ENCODE measurements at regions not wholly inside any gene's neighbourhood (a gene's known extent, or its start where the extent isn't known, plus 50 kb on each side); places are given as distances from the start of the nearest gene placed in this dataset.

DNA sequence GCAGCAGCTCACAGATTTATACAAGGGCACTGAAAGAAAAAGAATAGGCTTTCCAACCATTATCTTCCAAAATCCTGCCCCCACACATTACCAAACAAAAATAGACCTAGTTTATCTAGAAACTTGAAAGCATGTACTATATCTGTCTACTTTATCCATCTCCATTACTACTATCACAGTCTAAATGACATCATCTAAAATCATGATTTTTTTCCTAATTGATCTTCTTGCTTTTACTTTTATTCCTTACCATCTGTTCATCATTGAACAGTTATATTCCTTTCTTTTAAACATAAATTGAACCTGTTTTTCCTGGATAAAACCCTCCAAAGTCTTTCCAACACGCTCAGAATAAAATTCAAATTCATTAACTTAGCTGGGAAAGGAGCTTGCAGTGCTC lies 414.7 kb downstream of the KCTD12 start:
- TF ChIP-seq CTCF (IDR thresholded peaks at IDR 0.05) (no peak), EP300 (IDR thresholded peaks at IDR 0.05) (no peak)
